Renal cortex interstitium (tissue), 11 donors: ENCODE measurements at regions not wholly inside any gene's neighbourhood (a gene's known extent, or its start where the extent isn't known, plus 50 kb on each side); places are given as distances from the start of the nearest gene placed in this dataset.

Experiments used
- DNase-seq, 11 donors: peaks; one replicate each; pipeline ENCODE4 v3.0.0-alpha.2; 2013; ENCODE audit warnings: low read depth in 9 of 11, low spot score in 4 of 11; ENCODE audit errors: extremely low read depth in 1 of 11

DNA sequence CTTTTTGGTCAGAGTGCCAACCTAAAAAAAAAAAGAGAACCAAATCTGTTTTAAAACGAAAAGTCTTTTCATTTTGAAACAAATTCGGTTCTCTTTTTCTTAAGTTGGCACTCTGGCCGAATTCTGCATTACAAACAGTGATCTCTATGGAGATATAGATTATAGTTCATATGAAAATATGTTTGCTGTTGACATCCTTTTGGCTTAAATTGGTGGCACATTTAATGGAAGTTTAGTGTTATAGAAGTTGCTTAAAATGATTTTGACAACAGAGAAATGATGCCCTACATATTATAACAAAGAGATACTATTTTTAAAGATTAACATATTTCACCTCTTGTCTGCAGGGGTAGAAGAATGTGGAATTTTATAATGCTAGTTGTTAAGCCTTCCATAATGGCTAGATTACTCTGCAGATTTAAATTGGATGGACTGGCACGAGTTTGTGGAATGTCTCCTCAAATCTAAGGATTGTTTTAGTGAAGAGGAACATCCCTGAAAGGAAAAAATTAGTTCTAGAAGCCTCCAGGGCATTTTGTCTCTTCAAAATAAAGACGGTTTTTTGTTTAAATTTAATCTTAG, 222.9 kb upstream of the CDH2 start:
- DNase-seq: no peak

DNA sequence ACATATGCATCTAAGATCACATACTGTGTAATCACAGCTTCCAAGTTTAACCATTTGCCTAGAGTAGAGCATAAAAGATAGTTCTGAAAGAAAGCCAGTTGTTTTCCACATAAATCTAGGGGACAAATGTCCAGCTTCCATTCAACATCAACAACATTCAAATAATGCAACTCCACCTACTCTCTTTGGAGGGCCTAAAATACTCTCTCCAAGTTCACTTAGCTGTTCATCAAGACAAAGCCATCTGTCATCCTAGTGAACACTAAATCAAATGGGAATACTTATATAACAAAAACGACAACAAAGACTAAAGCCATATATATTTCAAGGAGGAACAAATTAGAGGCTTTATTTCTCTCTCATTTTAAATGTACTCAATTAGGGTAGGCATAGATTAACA, 221.5 kb upstream of the CDH2 start:
- no peak for DNase-seq

DNA sequence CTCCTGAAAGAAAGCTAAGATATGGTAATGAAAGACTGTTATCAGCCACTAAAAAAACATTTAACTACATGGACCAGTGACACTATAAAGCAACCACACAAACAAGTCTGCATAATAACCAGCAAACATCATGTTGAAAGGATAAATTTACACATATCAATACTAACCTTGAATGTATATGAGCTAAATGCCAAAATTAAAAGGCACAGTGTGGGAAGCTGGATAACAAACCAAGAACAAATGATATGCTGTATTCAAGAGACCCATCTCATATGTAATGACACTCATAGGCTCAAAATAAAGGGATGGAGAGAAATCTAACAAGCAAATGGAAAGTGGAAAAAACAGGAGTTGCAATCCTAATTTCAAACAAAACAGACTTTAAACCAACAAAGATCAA, 213.1 kb upstream of the CDH2 start:
- no peak for DNase-seq

DNA sequence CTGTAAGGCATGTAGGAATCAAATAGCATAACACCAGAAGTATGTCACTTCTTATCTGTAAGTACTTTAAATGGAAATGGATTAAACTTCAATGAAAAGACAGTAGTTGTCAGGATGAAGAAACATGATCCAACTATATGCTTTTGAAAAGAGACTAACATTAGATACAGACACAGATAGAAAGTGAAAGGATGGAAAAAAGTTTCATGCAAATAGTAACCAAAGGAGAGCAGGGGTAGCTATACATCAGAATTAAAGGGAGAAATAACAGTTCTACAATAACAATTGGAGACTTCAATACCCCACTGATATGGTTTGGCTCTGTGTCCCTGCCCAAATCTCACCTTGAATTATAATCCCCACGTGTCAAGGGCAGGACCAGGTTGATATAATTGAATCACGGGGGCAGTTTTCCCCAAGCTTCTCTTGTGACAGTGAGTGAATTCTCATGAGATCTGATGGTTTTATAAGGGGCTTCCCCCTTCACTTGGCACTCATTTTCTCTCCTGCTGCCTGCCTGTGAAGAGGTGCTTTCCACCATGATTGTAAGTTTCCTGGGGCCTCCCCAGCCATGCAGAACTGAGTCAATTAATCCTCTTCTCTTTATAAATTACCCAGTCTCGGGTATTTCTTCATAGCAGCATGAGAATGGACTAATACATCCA, 205.4 kb upstream of the CDH2 start:
- DNase-seq: no peak

DNA sequence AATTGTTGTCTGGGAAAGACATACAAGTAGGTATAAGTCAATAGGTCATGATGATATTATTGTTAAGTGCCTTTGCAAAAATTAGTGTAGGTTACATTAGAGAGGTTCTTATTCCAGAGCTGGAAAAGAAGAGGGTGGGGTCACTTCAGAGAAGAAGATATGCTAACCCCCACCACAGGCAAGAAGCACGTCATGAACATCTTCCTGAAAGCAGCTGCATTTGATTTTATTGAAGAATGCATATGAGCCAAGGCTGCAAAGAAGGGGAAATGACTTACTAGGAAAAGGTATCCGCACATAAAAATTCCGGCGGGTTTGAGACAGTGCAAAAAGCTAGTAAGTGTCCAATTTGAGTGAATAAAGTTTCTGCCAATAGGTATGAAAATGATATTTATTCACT, 195.3 kb upstream of the CDH2 start:
- no peak for DNase-seq

DNA sequence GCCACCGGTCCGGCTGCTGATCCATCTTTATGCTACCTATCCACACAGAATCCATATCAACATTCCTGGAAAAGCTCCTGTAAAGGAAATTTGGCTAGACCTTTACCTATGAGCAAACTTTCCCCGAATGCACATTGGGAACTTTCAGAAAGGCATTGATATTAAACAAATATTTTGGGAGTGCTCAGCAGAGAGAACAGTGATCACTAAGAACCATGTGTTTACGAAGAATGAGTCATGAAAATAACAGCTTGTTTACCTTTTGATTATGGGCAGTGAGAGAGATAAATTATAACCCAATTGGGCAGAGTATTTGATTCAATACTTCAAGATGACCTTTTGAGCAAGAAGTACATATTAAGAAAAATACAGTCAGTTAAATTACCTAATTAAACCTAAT, 189.7 kb upstream of the CDH2 start:
- no peak for DNase-seq

- DNase-seq: no peak
Measured at GRCh38 chr18:28365411-28365831, 188.5 kb upstream of the CDH2 start.

DNA sequence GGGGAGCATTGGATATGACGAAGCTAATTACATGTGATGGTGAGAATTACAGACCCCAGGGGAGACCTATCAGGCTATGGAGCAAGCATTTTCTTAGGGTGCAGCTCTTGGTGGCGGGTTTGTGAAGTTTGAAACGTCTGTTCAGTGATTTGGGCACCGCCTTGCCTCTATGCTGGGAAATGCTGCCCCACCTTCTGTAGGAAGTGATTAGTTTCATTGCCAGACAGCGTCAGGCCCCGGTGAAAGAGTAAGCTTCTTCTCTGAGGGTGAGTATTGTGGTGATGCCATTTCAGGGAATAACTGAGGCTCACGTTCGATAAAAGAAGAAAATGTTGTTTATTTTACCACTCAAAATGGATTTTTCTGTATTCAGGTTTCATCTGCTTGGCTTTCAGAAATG, 186.2 kb upstream of the CDH2 start:
- DNase-seq: no peak

- DNase-seq: no peak
Measured at GRCh38 chr18:28359176-28359575, 182.2 kb upstream of the CDH2 start.

DNA sequence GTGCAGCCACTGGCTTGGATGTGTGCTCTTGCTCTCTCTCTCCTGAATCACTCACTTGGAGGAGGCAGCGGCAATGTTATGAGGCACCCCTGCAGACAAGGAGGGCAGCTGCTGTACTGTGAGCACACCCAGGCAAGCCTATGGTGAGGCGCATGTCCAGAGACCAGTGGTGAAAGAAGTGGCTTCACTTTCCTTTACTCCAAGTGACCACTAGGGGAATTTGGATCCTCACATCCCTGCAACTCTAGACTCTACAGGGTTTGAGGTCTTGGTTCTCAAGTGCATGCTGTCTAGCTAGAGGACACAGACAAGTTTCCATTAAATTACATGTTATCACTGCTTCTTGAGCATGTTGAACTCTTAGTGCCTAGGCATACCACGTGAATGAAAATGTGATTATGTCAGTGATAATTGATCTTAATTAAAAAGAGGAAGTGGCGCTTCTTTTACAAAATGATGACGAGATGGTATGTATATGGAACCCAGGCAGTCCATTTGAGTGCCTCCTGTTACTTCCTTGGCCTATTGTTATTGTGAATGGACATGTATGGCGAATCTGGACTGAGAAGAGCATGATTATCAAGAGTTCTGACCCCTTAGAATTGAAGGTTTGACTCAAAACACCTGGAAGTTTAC, 181.0 kb upstream of the CDH2 start:
- no peak for DNase-seq

DNA sequence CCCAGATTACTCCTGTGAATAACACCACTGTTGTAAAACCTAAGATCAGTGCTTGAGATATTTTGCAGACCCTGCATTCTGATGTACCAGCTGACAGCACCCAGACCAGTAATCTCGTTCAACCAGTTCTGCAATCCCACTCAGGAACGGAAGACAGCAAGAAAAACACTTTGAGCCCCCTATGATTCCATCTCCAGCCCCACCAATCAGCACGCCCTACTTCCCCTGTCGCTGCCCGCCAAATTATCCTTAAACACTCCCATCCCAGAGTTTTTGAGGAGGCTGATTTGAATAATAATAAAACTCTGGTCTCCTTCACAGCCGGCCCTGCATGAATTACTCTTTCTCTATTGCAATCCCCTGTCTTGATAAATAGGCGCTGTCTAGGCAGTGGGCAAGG, 173.9 kb upstream of the CDH2 start:
- no peak for DNase-seq

GRCh38 chr18:28342231-28342630, 165.3 kb upstream of the CDH2 start:
- DNase-seq: no peak

DNA sequence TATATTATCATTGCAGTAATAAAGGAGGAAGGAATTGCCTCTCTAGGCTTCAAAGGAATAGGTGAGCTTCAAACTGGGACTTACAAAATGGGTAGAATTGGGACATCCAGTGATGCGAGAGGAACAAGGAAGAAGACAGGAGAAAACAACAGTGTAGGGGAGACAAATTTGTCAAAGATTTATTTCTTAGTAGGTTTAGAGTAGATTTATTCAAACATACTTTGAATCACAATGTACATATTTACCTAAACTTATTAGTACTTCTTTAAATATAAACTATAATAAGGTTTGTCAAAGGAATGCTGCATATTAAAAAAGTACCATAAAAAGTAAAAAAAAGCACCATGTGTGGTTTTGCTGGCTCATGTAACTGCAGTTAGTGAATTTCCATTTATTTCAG, 161.4 kb upstream of the CDH2 start:
- no peak for DNase-seq

GRCh38 chr18:28334516-28334915, 157.6 kb upstream of the CDH2 start:
- DNase-seq: no peak

GRCh38 chr18:28332071-28332470, 155.1 kb upstream of the CDH2 start:
- DNase-seq: no peak

DNA sequence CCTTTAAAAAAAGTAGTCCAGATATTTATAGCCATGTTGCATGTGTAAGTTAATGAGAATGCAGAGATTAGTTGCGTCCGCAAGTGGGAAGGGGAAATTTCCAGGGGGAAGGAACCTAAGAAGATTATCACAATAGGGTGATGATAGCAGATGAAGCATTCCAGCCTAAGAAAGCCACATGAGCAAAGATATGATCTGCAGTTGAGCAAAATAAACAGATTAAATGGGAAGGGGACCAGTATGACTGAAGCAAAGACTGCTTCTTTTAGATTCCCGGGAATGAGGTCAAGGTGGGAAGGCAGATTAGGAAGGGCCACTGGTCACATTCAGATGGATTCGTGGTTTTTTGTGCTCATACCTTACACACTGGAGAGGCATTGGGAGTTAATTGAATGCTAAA, 154.6 kb upstream of the CDH2 start:
- no peak for DNase-seq

GRCh38 chr18:28313602-28314001, 136.7 kb upstream of the CDH2 start:
- DNase-seq: no peak

GRCh38 chr18:28288784-28289183, 111.9 kb upstream of the CDH2 start:
- DNase-seq: no peak

- no peak for DNase-seq
Measured at GRCh38 chr18:28287146-28287545, 110.2 kb upstream of the CDH2 start.

DNA sequence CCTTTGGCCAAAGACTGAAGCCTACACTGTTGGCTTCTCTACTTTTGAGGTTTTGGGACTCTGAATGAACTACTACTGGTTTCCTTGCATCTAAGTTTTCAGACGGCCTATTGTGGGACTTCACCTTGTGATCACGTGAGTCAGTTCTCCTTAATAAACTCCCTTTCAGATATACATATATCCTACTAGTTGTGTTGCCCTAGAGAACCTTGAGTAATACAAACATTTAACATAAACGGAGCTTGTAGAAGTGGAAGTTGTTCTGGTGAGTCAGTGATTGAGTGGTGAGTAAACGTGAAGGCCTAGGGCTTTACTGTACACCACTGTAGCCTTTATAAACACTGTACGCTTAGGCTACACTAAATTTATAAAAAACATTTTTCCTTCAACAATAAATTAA, 107.2 kb upstream of the CDH2 start:
- no peak for DNase-seq

- no peak for DNase-seq
Measured at GRCh38 chr18:28281400-28281799, 104.5 kb upstream of the CDH2 start.
